T-helper 1 cell treated with Interleukin-12 subunit alpha and Interleukin-12 subunit beta and Interleukin-4 antibody, amounts not matched to agents 30 μg/mL and 1 μg/mL, for 36 hours (primary cell): ENCODE measurements at regions not wholly inside any gene's neighbourhood (a gene's known extent, or its start where the extent isn't known, plus 50 kb on each side); places are given as distances from the start of the nearest gene placed in this dataset.

Source experiments
- H3K27ac Mint-ChIP-seq: one replicate; pipeline ENCODE4 v1.8.0; 2021; ENCODE audit warnings: mild to moderate bottlenecking, mixed read lengths
- H3K27me3 Mint-ChIP-seq: one replicate; pipeline ENCODE4 v1.8.0; 2021; ENCODE audit warnings: low read depth, mixed read lengths
- H3K36me3 Mint-ChIP-seq: one replicate; pipeline ENCODE4 v1.8.0; 2021; ENCODE audit warnings: low read depth, mixed read lengths
- H3K4me1 Mint-ChIP-seq: one replicate; pipeline ENCODE4 v1.8.0; 2021; ENCODE audit warnings: low read depth, mixed read lengths
- H3K4me3 Mint-ChIP-seq: one replicate; pipeline ENCODE4 v1.8.0; 2021; ENCODE audit warnings: mild to moderate bottlenecking, moderate library complexity, mixed read lengths
- H3K9me3 Mint-ChIP-seq: one replicate; pipeline ENCODE4 v1.8.0; 2021; ENCODE audit warnings: mixed read lengths

- H3K4me1 Mint-ChIP-seq: no peaks in the 10 kb centered on the region
- peaks cover 10% of the 10 kb centered on the region for H3K27me3 Mint-ChIP-seq
- no peaks in the 10 kb centered on the region for H3K36me3 Mint-ChIP-seq
- H3K4me3 Mint-ChIP-seq: no peak overlapping the region
- H3K27ac Mint-ChIP-seq: no peak overlapping the region
- no peaks in the 10 kb centered on the region for H3K9me3 Mint-ChIP-seq
These were observed 107.0 kb upstream of the AKR1E2 start for GRCh38 chr10:4719036-4719435.

GRCh38 chr10:4718544-4718943 is 107.5 kb upstream of the AKR1E2 start:
- H3K36me3 Mint-ChIP-seq: no peaks in the 10 kb centered on the region
- no peaks in the 10 kb centered on the region for H3K4me1 Mint-ChIP-seq
- no peaks in the 10 kb centered on the region for H3K9me3 Mint-ChIP-seq
- peaks cover 10% of the 10 kb centered on the region for H3K27me3 Mint-ChIP-seq
- no peak overlapping the region for H3K27ac Mint-ChIP-seq
- H3K4me3 Mint-ChIP-seq: no peak overlapping the region

GRCh38 chr10:4717670-4718069 is 108.3 kb upstream of the AKR1E2 start:
- H3K27me3 Mint-ChIP-seq: peaks cover 10% of the 10 kb centered on the region

GRCh38 chr10:4710858-4711257 is 115.1 kb upstream of the AKR1E2 start:
- no peaks in the 10 kb centered on the region for H3K4me1 Mint-ChIP-seq
- peaks cover 3% of the 10 kb centered on the region for H3K27me3 Mint-ChIP-seq
- no peak overlapping the region for H3K4me3 Mint-ChIP-seq
- no peak overlapping the region for H3K27ac Mint-ChIP-seq
- H3K9me3 Mint-ChIP-seq: no peaks in the 10 kb centered on the region
- H3K36me3 Mint-ChIP-seq: no peaks in the 10 kb centered on the region

More at GRCh38 chr10:4717670-4718069, 108.3 kb upstream of the AKR1E2 start:
- Mint-ChIP-seq H3K27ac (no peak overlapping the region), H3K36me3 (no peaks in the 10 kb centered on the region), H3K4me1 (no peaks in the 10 kb centered on the region), H3K9me3 (no peaks in the 10 kb centered on the region), H3K4me3 (no peak overlapping the region)

- H3K27me3 Mint-ChIP-seq: no peaks in the 10 kb centered on the region
These were observed 117.8 kb upstream of the AKR1E2 start for GRCh38 chr10:4708123-4708759.

GRCh38 chr10:4707221-4707620 is 118.8 kb upstream of the AKR1E2 start:
- Mint-ChIP-seq H3K27me3 (peaks cover 2% of the 10 kb centered on the region), H3K27ac (no peak overlapping the region), H3K4me3 (no peak overlapping the region)

More at GRCh38 chr10:4708123-4708759, 117.8 kb upstream of the AKR1E2 start:
- H3K9me3 Mint-ChIP-seq: no peaks in the 10 kb centered on the region
- H3K27ac Mint-ChIP-seq: no peak overlapping the region
- H3K4me1 Mint-ChIP-seq: no peaks in the 10 kb centered on the region
- no peaks in the 10 kb centered on the region for H3K36me3 Mint-ChIP-seq
- no peak overlapping the region for H3K4me3 Mint-ChIP-seq

GRCh38 chr10:4704034-4704545 is 121.9 kb upstream of the AKR1E2 start:
- H3K9me3 Mint-ChIP-seq: no peaks in the 10 kb centered on the region
- no peaks in the 10 kb centered on the region for H3K36me3 Mint-ChIP-seq
- H3K4me3 Mint-ChIP-seq: no peak overlapping the region
- no peaks in the 10 kb centered on the region for H3K4me1 Mint-ChIP-seq
- peaks cover 15% of the 10 kb centered on the region for H3K27me3 Mint-ChIP-seq
- no peak overlapping the region for H3K27ac Mint-ChIP-seq

More at GRCh38 chr10:4707221-4707620, 118.8 kb upstream of the AKR1E2 start:
- no peaks in the 10 kb centered on the region for H3K4me1 Mint-ChIP-seq
- H3K9me3 Mint-ChIP-seq: no peaks in the 10 kb centered on the region
- no peaks in the 10 kb centered on the region for H3K36me3 Mint-ChIP-seq

- no peaks in the 10 kb centered on the region for H3K4me1 Mint-ChIP-seq
- H3K36me3 Mint-ChIP-seq: no peaks in the 10 kb centered on the region
- H3K4me3 Mint-ChIP-seq: no peak overlapping the region
- no peak overlapping the region for H3K27ac Mint-ChIP-seq
- peaks cover 28% of the 10 kb centered on the region for H3K27me3 Mint-ChIP-seq
- H3K9me3 Mint-ChIP-seq: no peaks in the 10 kb centered on the region
These were observed 125.0 kb upstream of the AKR1E2 start for GRCh38 chr10:4701016-4701415.

- H3K27me3 Mint-ChIP-seq: peaks cover 28% of the 10 kb centered on the region
- H3K36me3 Mint-ChIP-seq: no peaks in the 10 kb centered on the region
- no peak overlapping the region for H3K4me3 Mint-ChIP-seq
- H3K4me1 Mint-ChIP-seq: no peaks in the 10 kb centered on the region
- no peak overlapping the region for H3K27ac Mint-ChIP-seq
- no peaks in the 10 kb centered on the region for H3K9me3 Mint-ChIP-seq
These were observed 125.9 kb upstream of the AKR1E2 start for GRCh38 chr10:4699950-4700730.

- H3K9me3 Mint-ChIP-seq: no peaks in the 10 kb centered on the region
- H3K27ac Mint-ChIP-seq: no peak overlapping the region
- no peaks in the 10 kb centered on the region for H3K4me1 Mint-ChIP-seq
- no peak overlapping the region for H3K4me3 Mint-ChIP-seq
- H3K36me3 Mint-ChIP-seq: no peaks in the 10 kb centered on the region
- peaks cover 28% of the 10 kb centered on the region for H3K27me3 Mint-ChIP-seq
These were observed 127.9 kb upstream of the AKR1E2 start for GRCh38 chr10:4698075-4698474.

- H3K9me3 Mint-ChIP-seq: no peaks in the 10 kb centered on the region
- no peaks in the 10 kb centered on the region for H3K4me1 Mint-ChIP-seq
- peaks cover 21% of the 10 kb centered on the region for H3K27me3 Mint-ChIP-seq
- no peak overlapping the region for H3K27ac Mint-ChIP-seq
- H3K4me3 Mint-ChIP-seq: no peak overlapping the region
- H3K36me3 Mint-ChIP-seq: no peaks in the 10 kb centered on the region
These were observed 129.8 kb upstream of the AKR1E2 start for GRCh38 chr10:4696186-4696585.

GRCh38 chr10:4693967-4694366 is 132.0 kb upstream of the AKR1E2 start:
- H3K27me3 Mint-ChIP-seq: peaks cover 12% of the 10 kb centered on the region
- no peak overlapping the region for H3K27ac Mint-ChIP-seq
- H3K36me3 Mint-ChIP-seq: no peaks in the 10 kb centered on the region
- H3K4me1 Mint-ChIP-seq: no peaks in the 10 kb centered on the region
- H3K4me3 Mint-ChIP-seq: no peak overlapping the region
- H3K9me3 Mint-ChIP-seq: no peaks in the 10 kb centered on the region

GRCh38 chr10:4692206-4692605 is 133.8 kb upstream of the AKR1E2 start:
- Mint-ChIP-seq H3K27me3 (peaks cover 5% of the 10 kb centered on the region), H3K36me3 (no peaks in the 10 kb centered on the region), H3K4me1 (no peaks in the 10 kb centered on the region), H3K9me3 (no peaks in the 10 kb centered on the region), H3K27ac (no peak overlapping the region), H3K4me3 (no peak overlapping the region)

GRCh38 chr10:4691776-4692175 is 134.2 kb upstream of the AKR1E2 start:
- Mint-ChIP-seq H3K27ac (no peak overlapping the region), H3K27me3 (peaks cover 2% of the 10 kb centered on the region), H3K36me3 (no peaks in the 10 kb centered on the region), H3K9me3 (no peaks in the 10 kb centered on the region), H3K4me3 (no peak overlapping the region), H3K4me1 (no peaks in the 10 kb centered on the region)

- Mint-ChIP-seq H3K27ac (no peak overlapping the region), H3K27me3 (no peaks in the 10 kb centered on the region), H3K4me3 (no peak overlapping the region), H3K36me3 (no peaks in the 10 kb centered on the region), H3K4me1 (no peaks in the 10 kb centered on the region), H3K9me3 (no peaks in the 10 kb centered on the region)
These were observed 134.7 kb upstream of the AKR1E2 start for GRCh38 chr10:4691301-4691700.
